ENCODE measurements at regions not wholly inside any gene's neighbourhood (a gene's known extent, or its start where the extent isn't known, plus 50 kb on each side); places are given as distances from the start of the nearest gene placed in this dataset.
"Not testable (repeated sequence)": the region's sequence is repeated elsewhere in the genome, so short reads cannot be mapped to it uniquely, and the experiment has no call there.

DNA sequence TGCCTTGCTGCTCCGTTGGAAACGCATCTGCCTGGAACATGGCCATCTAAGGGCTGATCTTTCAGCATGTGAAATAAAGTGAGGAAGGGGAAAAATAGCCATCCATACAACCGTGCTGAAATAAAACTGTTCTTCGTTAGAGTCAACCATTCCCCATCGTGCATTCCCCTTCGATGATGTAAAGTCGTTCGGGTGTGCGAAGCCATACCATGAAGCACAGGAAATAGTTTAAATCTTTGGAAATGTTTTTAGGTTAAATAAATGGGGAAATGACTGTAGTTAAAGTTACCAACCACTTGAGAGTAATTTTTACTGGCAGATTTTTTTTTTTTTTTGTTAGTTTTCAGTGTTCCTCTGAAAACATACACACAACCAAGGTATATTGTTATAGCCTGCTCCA is 302.5 kb downstream of the SH3GL2 start:
- no peak for ATAC-seq
- H3K4me1 ChIP-seq = no peaks in the 10 kb centered on the region
- no peak overlapping the region for H3K4me3 ChIP-seq
- no peak for DNase-seq
- TF ChIP-seq POLR2A (IDR thresholded peaks at IDR 0.05) = no peak
- TF ChIP-seq, protein P1, sequence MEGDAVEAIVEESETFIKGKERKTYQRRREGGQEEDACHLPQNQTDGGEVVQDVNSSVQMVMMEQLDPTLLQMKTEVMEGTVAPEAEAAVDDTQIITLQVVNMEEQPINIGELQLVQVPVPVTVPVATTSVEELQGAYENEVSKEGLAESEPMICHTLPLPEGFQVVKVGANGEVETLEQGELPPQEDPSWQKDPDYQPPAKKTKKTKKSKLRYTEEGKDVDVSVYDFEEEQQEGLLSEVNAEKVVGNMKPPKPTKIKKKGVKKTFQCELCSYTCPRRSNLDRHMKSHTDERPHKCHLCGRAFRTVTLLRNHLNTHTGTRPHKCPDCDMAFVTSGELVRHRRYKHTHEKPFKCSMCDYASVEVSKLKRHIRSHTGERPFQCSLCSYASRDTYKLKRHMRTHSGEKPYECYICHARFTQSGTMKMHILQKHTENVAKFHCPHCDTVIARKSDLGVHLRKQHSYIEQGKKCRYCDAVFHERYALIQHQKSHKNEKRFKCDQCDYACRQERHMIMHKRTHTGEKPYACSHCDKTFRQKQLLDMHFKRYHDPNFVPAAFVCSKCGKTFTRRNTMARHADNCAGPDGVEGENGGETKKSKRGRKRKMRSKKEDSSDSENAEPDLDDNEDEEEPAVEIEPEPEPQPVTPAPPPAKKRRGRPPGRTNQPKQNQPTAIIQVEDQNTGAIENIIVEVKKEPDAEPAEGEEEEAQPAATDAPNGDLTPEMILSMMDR (IDR thresholded peaks at IDR 0.05) = no peak
- WGBS, 2 donors = 67 to 76% methylated on average over 9 of the region's 9 CpGs
- intact Hi-C loops (cut with DNase I) = no loop called here
- no peaks in the 10 kb centered on the region for H3K27me3 ChIP-seq
- H3K9me3 ChIP-seq = no peaks in the 10 kb centered on the region
- no peak overlapping the region for H3K27ac ChIP-seq
- no peaks in the 10 kb centered on the region for H3K36me3 ChIP-seq (replicated peaks in 1 of 2; ENCODE audit: insufficient read depth in 1 of 2, low read depth in 2 of 2)

DNA sequence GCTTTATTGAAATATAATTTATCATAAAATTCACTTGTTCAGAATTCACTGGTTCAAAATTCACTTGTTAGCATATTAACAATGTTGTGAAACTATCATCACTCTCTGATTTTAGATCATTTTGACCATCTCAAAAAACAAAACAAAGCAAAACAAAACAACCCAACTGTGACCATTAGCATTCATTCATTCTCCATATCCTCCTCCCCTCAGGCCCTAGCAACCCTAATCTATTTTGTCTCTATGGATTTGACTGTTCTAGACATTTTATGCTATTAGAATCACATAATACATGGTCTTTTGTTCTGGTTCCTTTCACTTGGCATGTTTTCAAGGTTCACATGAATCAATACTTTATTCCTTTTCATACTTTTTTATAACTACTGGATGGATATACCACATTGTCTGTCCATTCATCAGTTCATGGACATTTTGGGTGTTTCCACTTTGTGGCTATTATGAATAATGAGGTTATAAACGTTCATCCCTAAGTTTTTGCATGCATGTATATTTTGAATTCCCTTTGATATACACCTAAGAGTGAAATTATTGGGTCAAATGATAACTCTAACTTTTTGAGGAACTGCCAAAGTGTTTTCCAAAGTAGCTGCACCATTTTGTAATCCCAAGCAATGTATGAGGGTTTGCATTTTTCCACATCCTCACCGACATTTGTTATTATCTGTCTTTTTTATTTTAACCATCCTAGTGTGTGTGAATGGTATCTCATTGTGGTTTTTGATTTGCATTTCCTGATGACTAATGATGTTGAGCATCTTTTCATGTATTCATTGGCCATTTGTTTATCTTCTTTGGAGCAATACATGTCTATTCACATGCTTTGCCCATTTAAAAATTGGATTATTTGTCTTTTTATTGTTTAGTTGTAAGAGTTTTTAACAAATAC is 304.1 kb downstream of the SH3GL2 start:
- H3K9me3 ChIP-seq = no peaks in the 10 kb centered on the region
- DNase-seq = no peak
- no peak for TF ChIP-seq POLR2A (IDR thresholded peaks at IDR 0.05)
- TF ChIP-seq, protein P1 (IDR thresholded peaks at IDR 0.05) = no peak
- H3K4me1 ChIP-seq = no peaks in the 10 kb centered on the region
- no peak overlapping the region for H3K27ac ChIP-seq
- intact Hi-C loops (cut with DNase I) = no loop called here
- no peak overlapping the region for H3K4me3 ChIP-seq
- WGBS, 2 donors = 30 to 60% methylated on average over 2 of the region's 2 CpGs
- no peaks in the 10 kb centered on the region for H3K27me3 ChIP-seq
- H3K36me3 ChIP-seq (replicated peaks in 1 of 2; ENCODE audit: insufficient read depth in 1 of 2, low read depth in 2 of 2) = no peaks in the 10 kb centered on the region
- ATAC-seq = no peak

DNA sequence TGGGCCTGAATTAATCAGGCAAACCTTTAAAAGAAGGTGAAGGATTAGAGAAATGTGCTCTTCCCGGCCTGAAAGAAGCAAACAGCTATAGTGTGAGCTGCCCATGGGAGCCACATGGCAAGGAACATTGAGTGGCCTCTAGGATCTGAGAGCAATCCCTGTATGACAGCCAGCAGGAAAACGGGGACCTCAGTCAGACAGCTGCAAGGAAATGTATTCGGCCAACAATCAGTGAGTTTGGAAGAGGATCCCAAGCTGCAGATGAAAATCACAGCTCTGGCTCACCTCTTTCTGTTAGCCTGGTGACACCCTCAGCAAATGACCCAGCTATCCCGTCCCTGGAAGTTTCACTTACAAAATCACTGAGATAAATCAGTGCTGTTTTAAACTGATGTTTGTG is 309.2 kb downstream of the SH3GL2 start:
- TF ChIP-seq, protein P1 (IDR thresholded peaks at IDR 0.05) = no peak
- no peak for TF ChIP-seq POLR2A (IDR thresholded peaks at IDR 0.05)
- 51 to 70% methylated on average over 4 of the region's 4 CpGs for WGBS, 2 donors
- Histone ChIP-seq H3K4me1 (no peaks in the 10 kb centered on the region), H3K9me3 (no peaks in the 10 kb centered on the region), H3K27me3 (no peaks in the 10 kb centered on the region), H3K4me3 (no peak overlapping the region), H3K36me3 (replicated peaks in 1 of 2; ENCODE audit: insufficient read depth in 1 of 2, low read depth in 2 of 2) (no peaks in the 10 kb centered on the region), H3K27ac (no peak overlapping the region)
- DNase-seq (no peak), ATAC-seq (no peak)
- intact Hi-C loops (cut with DNase I) = no loop called here

DNA sequence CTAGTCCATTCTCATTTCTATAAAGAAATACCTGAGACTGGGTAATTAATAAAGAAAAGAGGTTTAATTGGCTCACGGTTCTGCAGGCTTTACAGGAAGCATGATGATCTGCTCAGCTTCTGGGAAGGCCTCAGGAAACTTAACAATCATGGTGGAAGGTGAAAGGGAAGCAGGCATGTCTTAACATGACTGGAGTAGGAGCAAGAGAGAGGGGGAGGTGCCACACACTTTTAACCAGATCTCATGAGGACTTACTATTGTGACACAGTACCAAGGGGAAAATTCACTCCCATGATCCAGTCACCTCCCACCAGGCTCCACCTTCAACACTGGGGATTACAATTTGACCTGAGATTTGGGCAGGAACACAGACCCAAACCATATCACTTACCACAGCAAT is 310.1 kb downstream of the SH3GL2 start:
- H3K9me3 ChIP-seq; H3K27ac ChIP-seq; H3K4me3 ChIP-seq; ATAC-seq; DNase-seq; intact Hi-C loops (cut with DNase I); H3K4me1 ChIP-seq; H3K27me3 ChIP-seq; H3K36me3 ChIP-seq (replicated peaks in 1 of 2; ENCODE audit: insufficient read depth in 1 of 2, low read depth in 2 of 2): not testable (repeated sequence)
- 50 to 58% methylated on average over 1 of the region's 1 CpG for WGBS, 2 donors

DNA sequence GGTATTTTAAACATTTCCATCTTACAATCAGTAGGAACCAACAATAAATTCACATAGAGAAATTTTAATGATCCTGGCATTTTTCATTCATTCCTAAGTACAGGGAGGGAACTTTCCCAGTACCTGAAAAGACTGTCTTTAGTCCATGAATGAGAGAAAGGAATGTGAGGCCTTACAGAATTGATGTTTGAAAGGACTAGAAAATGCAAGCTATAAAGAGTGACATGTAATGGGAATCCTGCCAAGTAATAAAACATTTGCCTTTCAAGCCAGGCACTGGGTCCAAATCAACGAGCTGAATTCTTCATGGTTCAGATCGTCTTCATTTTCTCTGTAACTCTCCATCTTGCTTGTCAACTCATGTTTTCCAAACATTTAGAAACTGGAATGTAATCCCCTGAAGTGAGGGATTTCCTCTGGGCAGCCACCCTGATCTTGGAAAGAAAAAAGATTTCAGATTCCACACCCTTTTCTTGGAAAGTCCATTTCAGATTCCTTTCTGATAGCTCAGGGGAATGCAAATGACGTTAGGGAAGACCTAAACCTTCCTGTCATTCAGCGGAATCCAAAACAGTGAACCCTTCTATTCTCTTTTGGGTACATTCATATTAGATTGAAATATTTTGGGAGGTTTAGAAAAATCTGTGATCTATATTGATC is 315.8 kb downstream of the SH3GL2 start:
- DNase-seq (no peak), ATAC-seq (no peak)
- no peak for TF ChIP-seq POLR2A (IDR thresholded peaks at IDR 0.05)
- TF ChIP-seq, protein P1 (IDR thresholded peaks at IDR 0.05) = no peak
- Histone ChIP-seq H3K27me3 (no peaks in the 10 kb centered on the region), H3K27ac (no peak overlapping the region), H3K4me1 (no peaks in the 10 kb centered on the region), H3K36me3 (replicated peaks in 1 of 2; ENCODE audit: insufficient read depth in 1 of 2, low read depth in 2 of 2) (no peaks in the 10 kb centered on the region), H3K4me3 (no peak overlapping the region), H3K9me3 (no peaks in the 10 kb centered on the region)
- intact Hi-C loops (cut with DNase I) = no loop called here
- 33 to 36% methylated on average over 4 of the region's 4 CpGs for WGBS, 2 donors
